DOHH2 (cell line): ENCODE measurements at regions not wholly inside any gene's neighbourhood (a gene's known extent, or its start where the extent isn't known, plus 50 kb on each side); places are given as distances from the start of the nearest gene placed in this dataset.

Experiments used
- CTCF ChIP-seq: fragments of 200-600 bp; sonication (generic); IDR thresholded peaks from one replicate; pipeline ENCODE4 v1.5.1; 2014; ENCODE audit warnings: antibody characterized with exemption, mild to moderate bottlenecking, low read depth, low read length; ENCODE audit not compliant: poor library complexity, severe bottlenecking
- EZH2phosphoT487 ChIP-seq: fragments of 200-600 bp; sonication (generic); IDR thresholded peaks from 2 replicates; pipeline ENCODE4 v1.6.1; 2017; ENCODE audit warnings: borderline replicate concordance, mild to moderate bottlenecking, antibody characterized with exemption, low read length, moderate library complexity, mixed read lengths

- TF ChIP-seq CTCF, result no peak
- no peak for TF ChIP-seq EZH2phosphoT487
Observed at GRCh38 chr9:75529463-75529862, 361.0 kb upstream of the PCSK5 start.
